ENCODE measurements at regions not wholly inside any gene's neighbourhood (a gene's known extent, or its start where the extent isn't known, plus 50 kb on each side); places are given as distances from the start of the nearest gene placed in this dataset.

- Histone ChIP-seq H3K9me3 (ENCODE audit: insufficient read depth, low read depth, low read length) (no peaks in the 10 kb centered on the region; the same call in 1 of the 2 replicates), H3K4me1 (ENCODE audit: insufficient read depth, low read length) (no peaks in the 10 kb centered on the region), H3K27ac (ENCODE audit: low read length) (no peak overlapping the region)
These were observed 390.4 kb downstream of the CMPK2 start for GRCh38 chr2:6475155-6475940.

GRCh38 chr2:6480514-6480913 lies 385.2 kb downstream of the CMPK2 start:
- H3K9me3 ChIP-seq (ENCODE audit: insufficient read depth, low read depth, low read length) = no peaks in the 10 kb centered on the region; the same call in 1 of the 2 replicates
- no peak overlapping the region for H3K4me3 ChIP-seq (ENCODE audit: low read length)
- no peak overlapping the region for H3K27ac ChIP-seq (ENCODE audit: low read length)
- H3K4me1 ChIP-seq (ENCODE audit: insufficient read depth, low read length) = no peaks in the 10 kb centered on the region
- H3K27me3 ChIP-seq (ENCODE audit: insufficient read depth, low read length) = no peaks in the 10 kb centered on the region
- no peak overlapping the region for H3K9ac ChIP-seq (ENCODE audit: low read depth, low read length)
- no peaks in the 10 kb centered on the region for H3K36me3 ChIP-seq (ENCODE audit: insufficient read depth, low read depth, low read length)

More at GRCh38 chr2:6475155-6475940, 390.4 kb downstream of the CMPK2 start:
- Histone ChIP-seq H3K36me3 (ENCODE audit: insufficient read depth, low read depth, low read length) (no peaks in the 10 kb centered on the region), H3K4me3 (ENCODE audit: low read length) (no peak overlapping the region), H3K9ac (ENCODE audit: low read depth, low read length) (no peak overlapping the region), H3K27me3 (ENCODE audit: insufficient read depth, low read length) (no peaks in the 10 kb centered on the region)

GRCh38 chr2:6482256-6482655 lies 383.5 kb downstream of the CMPK2 start:
- Histone ChIP-seq H3K36me3 (ENCODE audit: insufficient read depth, low read depth, low read length) (no peaks in the 10 kb centered on the region), H3K4me3 (ENCODE audit: low read length) (no peak overlapping the region)

GRCh38 chr2:6487765-6488164 lies 377.9 kb downstream of the CMPK2 start:
- H3K27ac ChIP-seq (ENCODE audit: low read length) = no peak overlapping the region
- H3K36me3 ChIP-seq (ENCODE audit: insufficient read depth, low read depth, low read length) = no peaks in the 10 kb centered on the region
- H3K9ac ChIP-seq (ENCODE audit: low read depth, low read length) = no peak overlapping the region
- H3K9me3 ChIP-seq (ENCODE audit: insufficient read depth, low read depth, low read length) = no peaks in the 10 kb centered on the region
- H3K27me3 ChIP-seq (ENCODE audit: insufficient read depth, low read length) = no peaks in the 10 kb centered on the region
- H3K4me1 ChIP-seq (ENCODE audit: insufficient read depth, low read length) = no peaks in the 10 kb centered on the region
- no peak overlapping the region for H3K4me3 ChIP-seq (ENCODE audit: low read length)

More at GRCh38 chr2:6482256-6482655, 383.5 kb downstream of the CMPK2 start:
- Histone ChIP-seq H3K9ac (ENCODE audit: low read depth, low read length) (no peak overlapping the region), H3K4me1 (ENCODE audit: insufficient read depth, low read length) (no peaks in the 10 kb centered on the region), H3K9me3 (ENCODE audit: insufficient read depth, low read depth, low read length) (no peaks in the 10 kb centered on the region; the same call in 1 of the 2 replicates), H3K27ac (ENCODE audit: low read length) (no peak overlapping the region), H3K27me3 (ENCODE audit: insufficient read depth, low read length) (no peaks in the 10 kb centered on the region)

GRCh38 chr2:6492573-6492972 lies 373.1 kb downstream of the CMPK2 start:
- Histone ChIP-seq H3K36me3 (ENCODE audit: insufficient read depth, low read depth, low read length) (no peaks in the 10 kb centered on the region), H3K4me3 (ENCODE audit: low read length) (no peak overlapping the region), H3K27ac (ENCODE audit: low read length) (no peak overlapping the region), H3K9ac (ENCODE audit: low read depth, low read length) (no peak overlapping the region), H3K4me1 (ENCODE audit: insufficient read depth, low read length) (no peaks in the 10 kb centered on the region), H3K27me3 (ENCODE audit: insufficient read depth, low read length) (no peaks in the 10 kb centered on the region), H3K9me3 (ENCODE audit: insufficient read depth, low read depth, low read length) (no peaks in the 10 kb centered on the region)

GRCh38 chr2:6493266-6493665 lies 372.4 kb downstream of the CMPK2 start:
- Histone ChIP-seq H3K27me3 (ENCODE audit: insufficient read depth, low read length) (no peaks in the 10 kb centered on the region), H3K9me3 (ENCODE audit: insufficient read depth, low read depth, low read length) (no peaks in the 10 kb centered on the region), H3K4me3 (ENCODE audit: low read length) (no peak overlapping the region), H3K9ac (ENCODE audit: low read depth, low read length) (no peak overlapping the region), H3K27ac (ENCODE audit: low read length) (no peak overlapping the region), H3K36me3 (ENCODE audit: insufficient read depth, low read depth, low read length) (no peaks in the 10 kb centered on the region), H3K4me1 (ENCODE audit: insufficient read depth, low read length) (no peaks in the 10 kb centered on the region)

GRCh38 chr2:6493669-6494068 lies 372.0 kb downstream of the CMPK2 start:
- Histone ChIP-seq H3K9ac (ENCODE audit: low read depth, low read length) (no peak overlapping the region), H3K27me3 (ENCODE audit: insufficient read depth, low read length) (no peaks in the 10 kb centered on the region), H3K36me3 (ENCODE audit: insufficient read depth, low read depth, low read length) (no peaks in the 10 kb centered on the region), H3K9me3 (ENCODE audit: insufficient read depth, low read depth, low read length) (no peaks in the 10 kb centered on the region), H3K4me1 (ENCODE audit: insufficient read depth, low read length) (no peaks in the 10 kb centered on the region), H3K4me3 (ENCODE audit: low read length) (no peak overlapping the region), H3K27ac (ENCODE audit: low read length) (no peak overlapping the region)

- no peaks in the 10 kb centered on the region for H3K27me3 ChIP-seq (ENCODE audit: insufficient read depth, low read length)
- no peaks in the 10 kb centered on the region for H3K4me1 ChIP-seq (ENCODE audit: insufficient read depth, low read length)
- no peak overlapping the region for H3K4me3 ChIP-seq (ENCODE audit: low read length)
- H3K9me3 ChIP-seq (ENCODE audit: insufficient read depth, low read depth, low read length) = no peaks in the 10 kb centered on the region
- H3K36me3 ChIP-seq (ENCODE audit: insufficient read depth, low read depth, low read length) = no peaks in the 10 kb centered on the region
- no peak overlapping the region for H3K9ac ChIP-seq (ENCODE audit: low read depth, low read length)
- H3K27ac ChIP-seq (ENCODE audit: low read length) = no peak overlapping the region
These were observed 370.2 kb downstream of the CMPK2 start for GRCh38 chr2:6495466-6495865.

- Histone ChIP-seq H3K27ac (ENCODE audit: low read length) (no peak overlapping the region), H3K9ac (ENCODE audit: low read depth, low read length) (no peak overlapping the region), H3K9me3 (ENCODE audit: insufficient read depth, low read depth, low read length) (no peaks in the 10 kb centered on the region), H3K27me3 (ENCODE audit: insufficient read depth, low read length) (no peaks in the 10 kb centered on the region), H3K4me1 (ENCODE audit: insufficient read depth, low read length) (no peaks in the 10 kb centered on the region), H3K4me3 (ENCODE audit: low read length) (no peak overlapping the region), H3K36me3 (ENCODE audit: insufficient read depth, low read depth, low read length) (no peaks in the 10 kb centered on the region)
These were observed 369.3 kb downstream of the CMPK2 start for GRCh38 chr2:6496376-6496775.

GRCh38 chr2:6497048-6497447 lies 368.7 kb downstream of the CMPK2 start:
- Histone ChIP-seq H3K9me3 (ENCODE audit: insufficient read depth, low read depth, low read length) (no peaks in the 10 kb centered on the region), H3K27me3 (ENCODE audit: insufficient read depth, low read length) (no peaks in the 10 kb centered on the region), H3K36me3 (ENCODE audit: insufficient read depth, low read depth, low read length) (no peaks in the 10 kb centered on the region), H3K4me3 (ENCODE audit: low read length) (no peak overlapping the region), H3K4me1 (ENCODE audit: insufficient read depth, low read length) (no peaks in the 10 kb centered on the region), H3K9ac (ENCODE audit: low read depth, low read length) (no peak overlapping the region), H3K27ac (ENCODE audit: low read length) (no peak overlapping the region)

- Histone ChIP-seq H3K27me3 (ENCODE audit: insufficient read depth, low read length) (no peaks in the 10 kb centered on the region), H3K4me3 (ENCODE audit: low read length) (no peak overlapping the region), H3K36me3 (ENCODE audit: insufficient read depth, low read depth, low read length) (no peaks in the 10 kb centered on the region), H3K4me1 (ENCODE audit: insufficient read depth, low read length) (no peaks in the 10 kb centered on the region), H3K27ac (ENCODE audit: low read length) (no peak overlapping the region), H3K9me3 (ENCODE audit: insufficient read depth, low read depth, low read length) (no peaks in the 10 kb centered on the region), H3K9ac (ENCODE audit: low read depth, low read length) (no peak overlapping the region)
These were observed 366.9 kb downstream of the CMPK2 start for GRCh38 chr2:6498841-6499240.

GRCh38 chr2:6499691-6500090 lies 366.0 kb downstream of the CMPK2 start:
- no peaks in the 10 kb centered on the region for H3K36me3 ChIP-seq (ENCODE audit: insufficient read depth, low read depth, low read length)
- H3K27me3 ChIP-seq (ENCODE audit: insufficient read depth, low read length) = no peaks in the 10 kb centered on the region
- H3K9ac ChIP-seq (ENCODE audit: low read depth, low read length) = no peak overlapping the region
- no peak overlapping the region for H3K27ac ChIP-seq (ENCODE audit: low read length)
- H3K4me1 ChIP-seq (ENCODE audit: insufficient read depth, low read length) = no peaks in the 10 kb centered on the region
- H3K4me3 ChIP-seq (ENCODE audit: low read length) = no peak overlapping the region
- H3K9me3 ChIP-seq (ENCODE audit: insufficient read depth, low read depth, low read length) = no peaks in the 10 kb centered on the region
